ENCODE measurements at regions not wholly inside any gene's neighbourhood (a gene's known extent, or its start where the extent isn't known, plus 50 kb on each side); places are given as distances from the start of the nearest gene placed in this dataset.

- TF ChIP-seq CTCF (conservative IDR thresholded peaks at IDR 0.05), result no peak
- H3K27ac ChIP-seq, result no peak overlapping the region
Observed at GRCh38 chr5:101440173-101440572, 537.1 kb upstream of the ST8SIA4 start.

GRCh38 chr5:101437351-101437750 is 534.3 kb upstream of the ST8SIA4 start:
- no peak for TF ChIP-seq CTCF (conservative IDR thresholded peaks at IDR 0.05)
- H3K27ac ChIP-seq, result no peak overlapping the region

GRCh38 chr5:101435768-101436167 is 532.7 kb upstream of the ST8SIA4 start:
- H3K27ac ChIP-seq, result no peak overlapping the region
- no peak for TF ChIP-seq CTCF (conservative IDR thresholded peaks at IDR 0.05)

- no peak for TF ChIP-seq CTCF (conservative IDR thresholded peaks at IDR 0.05)
- no peak overlapping the region for H3K27ac ChIP-seq
Observed at GRCh38 chr5:101431201-101431600, 528.1 kb upstream of the ST8SIA4 start.

GRCh38 chr5:101430551-101430950 is 527.5 kb upstream of the ST8SIA4 start:
- H3K27ac ChIP-seq, result no peak overlapping the region
- TF ChIP-seq CTCF (conservative IDR thresholded peaks at IDR 0.05), result no peak

GRCh38 chr5:101429241-101429640 is 526.2 kb upstream of the ST8SIA4 start:
- TF ChIP-seq CTCF (conservative IDR thresholded peaks at IDR 0.05), result no peak
- no peak overlapping the region for H3K27ac ChIP-seq

- no peak overlapping the region for H3K27ac ChIP-seq
- TF ChIP-seq CTCF (conservative IDR thresholded peaks at IDR 0.05), result no peak
Observed at GRCh38 chr5:101425339-101425859, 522.3 kb upstream of the ST8SIA4 start.

Measured in VCaP (cell line).